RWPE2 (cell line): ENCODE measurements at regions not wholly inside any gene's neighbourhood (a gene's known extent, or its start where the extent isn't known, plus 50 kb on each side); places are given as distances from the start of the nearest gene placed in this dataset.

Experiments
- ATAC-seq: fragments of 200-7000 bp; cut with Tn5 transposase; 3 replicates; pipeline ENCODE4 v1.9.1; 2021; ENCODE audit warnings: low read depth
- DNase-seq: peaks from one replicate; pipeline ENCODE4 v3.0.0-alpha.2; 2020; ENCODE audit warnings: low spot score
- H3K27ac ChIP-seq: fragments of 450-650 bp; 2 replicates; pipeline ENCODE4 v1.5.1; 2017; ENCODE audit warnings: mild to moderate bottlenecking; ENCODE audit not compliant: poor library complexity, severe bottlenecking
- H3K27me3 ChIP-seq: fragments of 250-450 bp; sonication (Bioruptor Pico); 2 replicates; pipeline ENCODE4 v1.5.1; 2021; ENCODE audit warnings: mild to moderate bottlenecking, moderate library complexity; ENCODE audit not compliant: insufficient read depth, poor library complexity, severe bottlenecking
- H3K36me3 ChIP-seq: fragments of 250-450 bp; sonication (Bioruptor Pico); 2 replicates; pipeline ENCODE4 v1.5.1; 2020; ENCODE audit warnings: low read depth, mild to moderate bottlenecking, moderate library complexity
- H3K4me1 ChIP-seq: fragments of 250-450 bp; sonication (Bioruptor Pico); 2 replicates; pipeline ENCODE4 v1.5.1; 2021; ENCODE audit warnings: mild to moderate bottlenecking, moderate library complexity; ENCODE audit not compliant: insufficient read depth, poor library complexity, severe bottlenecking
- H3K4me3 ChIP-seq: fragments of 250-450 bp; sonication (Bioruptor Pico); 2 replicates; pipeline ENCODE4 v1.5.1; 2021; ENCODE audit warnings: mild to moderate bottlenecking, moderate library complexity; ENCODE audit not compliant: severe bottlenecking
- H3K9me3 ChIP-seq: fragments of 250-450 bp; sonication (Bioruptor Pico); 2 replicates; pipeline ENCODE4 v1.5.1; 2021; ENCODE audit warnings: mild to moderate bottlenecking, moderate library complexity; ENCODE audit not compliant: severe bottlenecking
- CTCF ChIP-seq: fragments of 450-650 bp; IDR thresholded peaks from one replicate; pipeline ENCODE4 v1.5.1; 2017; ENCODE audit warnings: mild to moderate bottlenecking, moderate library complexity; ENCODE audit not compliant: poor library complexity, severe bottlenecking

GRCh38 chr9:120267929-120268328 lies 312.0 kb downstream of the CDK5RAP2 start:
- Histone ChIP-seq H3K4me1 (no peaks in the 10 kb centered on the region), H3K36me3 (no peaks in the 10 kb centered on the region), H3K27me3 (no peaks in the 10 kb centered on the region), H3K4me3 (no peak overlapping the region), H3K27ac (no peak overlapping the region), H3K9me3 (no peaks in the 10 kb centered on the region)
- DNase-seq = no peak
- no peak for ATAC-seq
- no peak for TF ChIP-seq CTCF

- no peaks in the 10 kb centered on the region for H3K27me3 ChIP-seq
- TF ChIP-seq CTCF = no peak
- no peak overlapping the region for H3K27ac ChIP-seq
- DNase-seq (no peak), ATAC-seq (no peak)
- no peaks in the 10 kb centered on the region for H3K4me1 ChIP-seq
- H3K4me3 ChIP-seq = no peak overlapping the region
- no peaks in the 10 kb centered on the region for H3K9me3 ChIP-seq
- H3K36me3 ChIP-seq = no peaks in the 10 kb centered on the region
These were observed 314.2 kb downstream of the CDK5RAP2 start for GRCh38 chr9:120265791-120266190.

GRCh38 chr9:120264528-120264927 lies 315.4 kb downstream of the CDK5RAP2 start:
- Histone ChIP-seq H3K27me3 (no peaks in the 10 kb centered on the region), H3K27ac (no peak overlapping the region), H3K4me1 (no peaks in the 10 kb centered on the region), H3K9me3 (no peaks in the 10 kb centered on the region), H3K4me3 (no peak overlapping the region), H3K36me3 (no peaks in the 10 kb centered on the region)
- DNase-seq (no peak), ATAC-seq (no peak)
- no peak for TF ChIP-seq CTCF

GRCh38 chr9:120263836-120264235 lies 316.1 kb downstream of the CDK5RAP2 start:
- H3K27ac ChIP-seq = no peak overlapping the region
- ATAC-seq (no peak), DNase-seq (no peak)
- TF ChIP-seq CTCF = no peak
- no peaks in the 10 kb centered on the region for H3K36me3 ChIP-seq
- H3K27me3 ChIP-seq = no peaks in the 10 kb centered on the region
- no peak overlapping the region for H3K4me3 ChIP-seq
- no peaks in the 10 kb centered on the region for H3K9me3 ChIP-seq
- H3K4me1 ChIP-seq = no peaks in the 10 kb centered on the region

GRCh38 chr9:120261419-120261818 lies 318.5 kb downstream of the CDK5RAP2 start:
- DNase-seq = no peak
- no peaks in the 10 kb centered on the region for H3K36me3 ChIP-seq
- no peak for ATAC-seq
- H3K4me1 ChIP-seq = no peaks in the 10 kb centered on the region
- H3K27me3 ChIP-seq = no peaks in the 10 kb centered on the region
- H3K27ac ChIP-seq = no peak overlapping the region
- no peaks in the 10 kb centered on the region for H3K9me3 ChIP-seq
- H3K4me3 ChIP-seq = no peak overlapping the region
- TF ChIP-seq CTCF = no peak
